Lower leg skin (tissue), 3 donors: ENCODE measurements at regions not wholly inside any gene's neighbourhood (a gene's known extent, or its start where the extent isn't known, plus 50 kb on each side); places are given as distances from the start of the nearest gene placed in this dataset.

ENCODE experiments used
- POLR2A ChIP-seq, 2 donors: fragments of 450-650 bp; IDR thresholded peaks; one replicate each; pipeline ENCODE4 v1.6.1; 2016 to 2017; ENCODE audit warnings: antibody characterized with exemption in 2 of 2, mild to moderate bottlenecking in 1 of 2, moderate library complexity in 1 of 2
- TF ChIP-seq, protein P1 (sequence below), 3 donors: fragments of 450-650 bp; IDR thresholded peaks; one replicate each; pipeline ENCODE4 v1.5.1; 2016; ENCODE audit warnings: antibody characterized with exemption in 3 of 3, mild to moderate bottlenecking in 3 of 3, moderate library complexity in 2 of 3

DNA sequence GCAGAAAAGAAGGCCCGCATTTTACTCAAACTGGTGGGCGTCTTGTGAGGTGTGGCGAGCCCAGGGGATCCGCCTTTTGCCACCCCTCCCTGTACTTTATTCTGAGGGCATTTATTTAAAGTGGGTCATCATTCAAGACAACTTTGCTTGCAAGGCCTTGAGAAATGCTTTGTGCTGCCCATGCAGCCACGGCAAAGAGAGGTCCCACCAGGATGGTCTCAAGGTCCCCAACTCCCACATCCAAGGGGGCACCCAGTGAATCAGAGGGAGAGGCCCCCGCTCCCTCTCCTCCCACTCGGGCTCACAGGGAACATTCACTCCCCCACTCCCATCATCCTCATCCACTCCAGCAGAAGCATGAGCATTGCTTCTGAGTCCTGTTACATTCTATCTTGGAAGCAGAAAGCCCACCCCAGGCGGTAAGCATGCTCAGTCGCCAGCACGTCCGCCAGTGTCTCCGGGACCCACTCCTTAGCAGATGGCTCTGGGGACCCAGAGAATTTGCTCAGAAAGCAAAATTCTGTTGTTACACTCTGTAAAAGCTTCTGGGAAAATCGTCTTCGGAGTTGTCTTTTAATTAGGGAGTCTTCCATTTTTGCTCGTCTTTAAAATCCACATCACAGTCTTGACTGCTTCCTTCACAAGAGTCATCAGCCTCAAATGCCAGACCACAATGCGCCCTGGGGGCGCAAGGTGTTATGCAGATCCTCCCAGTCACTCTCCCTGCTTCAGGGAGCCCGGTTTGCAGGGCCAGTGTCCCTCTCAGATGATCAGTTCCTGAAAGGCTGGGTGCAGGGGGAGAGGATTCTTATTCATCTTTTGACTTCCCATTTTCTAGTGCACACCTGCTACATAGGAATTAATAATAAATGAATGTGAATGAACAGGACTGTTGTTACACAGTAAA lies 99.4 kb upstream of the NCK2 start:
- TF ChIP-seq, protein P1, sequence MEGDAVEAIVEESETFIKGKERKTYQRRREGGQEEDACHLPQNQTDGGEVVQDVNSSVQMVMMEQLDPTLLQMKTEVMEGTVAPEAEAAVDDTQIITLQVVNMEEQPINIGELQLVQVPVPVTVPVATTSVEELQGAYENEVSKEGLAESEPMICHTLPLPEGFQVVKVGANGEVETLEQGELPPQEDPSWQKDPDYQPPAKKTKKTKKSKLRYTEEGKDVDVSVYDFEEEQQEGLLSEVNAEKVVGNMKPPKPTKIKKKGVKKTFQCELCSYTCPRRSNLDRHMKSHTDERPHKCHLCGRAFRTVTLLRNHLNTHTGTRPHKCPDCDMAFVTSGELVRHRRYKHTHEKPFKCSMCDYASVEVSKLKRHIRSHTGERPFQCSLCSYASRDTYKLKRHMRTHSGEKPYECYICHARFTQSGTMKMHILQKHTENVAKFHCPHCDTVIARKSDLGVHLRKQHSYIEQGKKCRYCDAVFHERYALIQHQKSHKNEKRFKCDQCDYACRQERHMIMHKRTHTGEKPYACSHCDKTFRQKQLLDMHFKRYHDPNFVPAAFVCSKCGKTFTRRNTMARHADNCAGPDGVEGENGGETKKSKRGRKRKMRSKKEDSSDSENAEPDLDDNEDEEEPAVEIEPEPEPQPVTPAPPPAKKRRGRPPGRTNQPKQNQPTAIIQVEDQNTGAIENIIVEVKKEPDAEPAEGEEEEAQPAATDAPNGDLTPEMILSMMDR (IDR thresholded peaks at IDR 0.05) = no peak
- TF ChIP-seq POLR2A (IDR thresholded peaks at IDR 0.05) = no peak
